HG03097 (cell line): ENCODE measurements at regions not wholly inside any gene's neighbourhood (a gene's known extent, or its start where the extent isn't known, plus 50 kb on each side); places are given as distances from the start of the nearest gene placed in this dataset.

Source experiments
- ATAC-seq: cut with Tn5 transposase; IDR thresholded peaks from one replicate; pipeline ENCODE4 v1.9.1; 2021; ENCODE audit not compliant: unreplicated experiment, low FRiP score

DNA sequence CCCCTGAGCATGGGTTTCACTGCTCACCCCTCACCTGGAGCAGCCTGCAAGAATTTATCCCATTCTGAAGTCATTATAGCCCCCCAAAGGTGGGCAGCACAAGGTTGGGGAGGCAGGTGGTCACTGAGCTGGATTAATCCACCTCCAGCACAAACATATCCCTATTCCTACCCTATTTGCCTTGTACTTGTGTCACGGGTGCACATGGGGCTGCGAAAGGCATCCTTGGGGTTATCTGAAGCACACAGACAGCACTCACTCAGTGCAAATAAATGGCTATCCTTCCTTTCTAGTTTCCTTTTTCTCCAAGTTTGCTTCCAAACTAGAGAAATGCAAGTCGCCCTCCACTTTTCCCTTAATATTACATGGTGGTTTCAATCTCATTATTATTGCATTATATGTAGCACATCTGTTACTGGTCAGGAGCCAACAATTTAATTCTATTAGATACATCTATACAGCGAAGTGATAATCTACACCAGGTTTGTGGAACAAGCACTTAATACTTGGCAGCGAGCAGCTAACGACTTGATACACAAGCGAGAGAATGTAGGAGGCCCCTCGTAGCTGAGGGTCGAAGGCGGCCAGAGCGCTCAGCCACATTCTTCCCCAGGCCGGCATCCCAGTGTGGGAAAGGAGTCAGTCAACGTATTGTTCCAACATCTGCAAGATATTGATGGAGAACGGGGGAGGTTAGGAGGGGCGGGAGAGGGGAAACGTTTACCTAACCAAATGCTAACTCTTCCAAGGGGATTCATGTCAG lies 121.3 kb upstream of the HABP2 start:
- ATAC-seq, result no peak

DNA sequence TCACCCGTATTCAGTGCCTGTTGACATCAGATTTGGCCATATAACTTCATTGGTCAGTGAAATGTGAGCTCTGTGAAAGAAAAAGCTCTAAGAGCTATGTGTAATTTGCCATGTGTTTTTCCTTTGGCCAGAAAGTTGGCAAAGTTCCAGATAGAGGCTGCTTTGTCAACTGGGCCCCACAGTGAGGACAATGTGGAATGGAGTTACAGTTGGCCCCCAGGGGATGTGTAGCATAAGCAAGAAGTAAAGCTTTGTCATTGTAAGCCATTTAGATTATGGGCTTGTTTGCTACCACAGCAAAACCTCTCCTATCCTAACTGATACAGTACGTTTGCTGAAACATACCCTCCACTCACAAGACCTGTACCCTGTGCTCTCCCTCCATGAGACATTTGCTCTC lies 119.1 kb upstream of the HABP2 start:
- no peak for ATAC-seq

DNA sequence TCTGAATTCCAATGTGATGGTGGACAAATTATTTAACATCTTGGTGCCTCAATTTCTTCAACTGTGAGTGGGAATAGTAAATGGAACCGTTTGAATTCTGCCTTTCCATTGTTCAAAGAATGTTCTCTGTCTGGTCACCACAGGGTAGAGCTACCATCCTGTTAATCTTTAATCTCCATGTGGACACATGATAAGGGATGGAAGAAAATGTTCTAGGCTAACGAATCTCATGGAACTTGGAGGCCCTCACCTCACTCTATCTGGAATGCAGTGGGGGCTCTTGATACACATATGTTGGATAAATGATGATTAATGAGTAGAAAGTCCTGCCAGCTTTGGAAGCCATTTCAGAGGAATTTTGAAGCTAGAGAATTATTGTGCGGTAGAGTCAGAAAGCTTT lies 118.5 kb upstream of the HABP2 start:
- ATAC-seq, result no peak

DNA sequence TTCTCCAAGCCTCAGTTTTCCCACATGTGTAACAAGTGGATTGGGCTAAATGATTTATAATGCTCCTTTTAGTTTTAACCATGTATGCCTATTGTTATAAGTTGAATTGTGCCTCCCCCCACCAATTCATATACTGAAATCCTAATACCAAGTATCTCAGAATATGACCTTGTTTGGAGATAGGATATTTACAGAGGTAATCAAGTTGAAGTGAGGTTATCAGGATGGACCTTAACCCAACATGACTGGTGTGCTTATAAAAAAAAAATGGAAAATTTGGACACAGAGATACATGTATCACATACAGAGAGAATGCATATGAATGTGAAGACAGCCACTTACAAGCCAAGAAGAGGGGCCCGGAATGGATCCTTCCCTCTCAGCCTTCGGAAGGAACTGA lies 117.9 kb upstream of the HABP2 start:
- no peak for ATAC-seq

DNA sequence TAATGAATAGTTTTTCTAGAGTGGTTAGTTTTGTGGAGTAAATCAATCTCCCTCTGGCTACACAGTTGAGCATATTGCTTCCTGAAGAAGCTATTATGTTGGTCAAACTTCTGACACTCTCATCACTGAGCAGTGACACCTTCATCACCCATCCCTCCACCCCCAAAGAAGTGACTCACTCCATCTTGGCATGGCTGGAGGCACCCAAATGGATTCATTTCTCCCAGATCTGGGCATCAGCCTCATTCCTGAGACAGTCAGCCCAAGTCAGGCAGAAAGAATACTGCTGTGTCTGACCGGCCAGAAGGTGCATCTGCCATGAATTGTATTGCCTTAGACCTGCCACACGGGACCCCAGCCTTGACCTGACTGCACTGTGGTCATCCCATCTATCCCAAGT lies 117.0 kb upstream of the HABP2 start:
- ATAC-seq, result no peak

DNA sequence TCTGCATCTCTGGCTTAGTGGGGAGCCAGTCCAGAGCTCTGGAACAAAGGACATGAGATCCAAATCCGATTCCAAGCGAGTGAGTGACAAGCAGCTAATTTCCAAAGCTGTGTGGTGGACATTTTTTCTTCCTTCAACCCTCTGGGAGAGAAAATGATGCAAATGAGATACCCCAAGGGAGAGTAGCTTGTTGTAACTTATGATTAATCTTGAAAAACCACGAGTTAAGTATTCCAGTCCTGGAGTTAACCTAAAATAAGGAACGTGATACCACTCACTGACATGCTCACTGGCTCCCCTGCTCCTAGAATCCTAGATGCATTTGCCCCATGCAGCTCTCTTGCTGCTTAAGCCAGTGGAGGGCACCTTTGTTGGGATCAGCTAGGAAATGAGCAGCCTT lies 116.0 kb upstream of the HABP2 start:
- ATAC-seq, result no peak

DNA sequence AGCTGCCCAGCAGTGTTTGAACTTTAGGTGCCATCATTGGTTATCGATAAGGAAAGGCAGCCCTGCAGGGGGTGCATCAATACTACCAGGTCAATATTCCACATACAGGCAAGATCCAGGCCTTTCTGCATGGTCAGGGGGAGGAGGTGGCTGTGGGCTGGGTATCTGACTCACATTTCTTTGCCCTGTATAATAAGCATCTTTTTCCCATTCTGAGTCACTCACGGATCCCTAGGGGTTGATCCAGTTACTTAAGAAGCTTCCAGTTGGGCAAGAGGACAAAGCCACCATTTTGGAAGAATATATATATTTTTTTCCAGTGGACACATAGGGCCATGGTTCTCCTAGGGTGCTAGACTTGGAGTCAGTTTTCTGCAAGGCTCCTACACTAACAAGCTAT lies 114.2 kb upstream of the HABP2 start:
- ATAC-seq, result no peak

DNA sequence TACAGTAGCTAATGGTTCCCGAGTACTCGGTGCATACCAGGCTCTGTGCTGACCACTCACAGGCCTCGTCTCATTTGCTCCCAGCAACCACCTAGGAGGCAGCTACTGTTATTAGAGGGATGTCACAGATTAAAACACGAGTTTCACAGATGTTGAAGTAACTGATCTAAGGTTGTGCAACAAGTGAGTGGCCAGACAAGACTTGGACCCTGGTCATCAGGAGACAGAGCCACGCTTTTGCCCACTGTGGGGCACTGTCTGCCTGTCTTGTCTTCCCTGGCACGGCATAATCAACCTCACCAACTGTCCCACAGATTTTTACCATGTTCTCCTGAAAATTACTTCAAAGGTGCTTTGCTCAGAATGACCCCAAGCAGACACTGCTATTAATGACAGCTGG lies 111.6 kb upstream of the HABP2 start:
- no peak for ATAC-seq

DNA sequence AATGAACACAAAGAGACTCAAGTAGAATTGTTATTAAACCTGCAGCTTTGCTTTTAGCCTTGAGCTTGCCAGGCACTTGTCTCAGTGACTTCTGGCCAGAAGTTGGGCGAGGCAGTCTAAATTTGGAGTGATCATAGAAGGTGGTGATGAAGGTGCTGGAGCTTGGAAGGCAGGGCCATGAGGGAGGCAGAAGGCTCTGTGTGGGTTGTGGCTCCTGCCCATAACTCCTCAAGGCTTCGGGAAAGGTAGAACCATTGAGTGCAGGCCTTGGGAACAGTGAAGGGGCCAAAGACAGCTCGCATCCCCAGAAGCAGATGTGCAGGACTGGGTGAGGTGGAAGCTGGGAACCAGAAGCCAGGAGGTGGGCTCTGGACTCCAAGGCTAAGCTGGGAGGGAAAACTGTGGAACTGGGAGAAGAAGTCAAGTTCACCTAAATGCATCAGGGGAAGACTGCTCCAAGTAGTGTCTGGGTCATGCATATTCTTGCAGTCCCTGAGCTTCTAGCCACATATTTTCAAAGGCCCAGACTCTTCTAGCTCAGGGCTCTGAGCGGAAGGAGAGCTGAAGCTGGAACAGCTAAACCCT lies 111.1 kb upstream of the HABP2 start:
- ATAC-seq, result no peak

DNA sequence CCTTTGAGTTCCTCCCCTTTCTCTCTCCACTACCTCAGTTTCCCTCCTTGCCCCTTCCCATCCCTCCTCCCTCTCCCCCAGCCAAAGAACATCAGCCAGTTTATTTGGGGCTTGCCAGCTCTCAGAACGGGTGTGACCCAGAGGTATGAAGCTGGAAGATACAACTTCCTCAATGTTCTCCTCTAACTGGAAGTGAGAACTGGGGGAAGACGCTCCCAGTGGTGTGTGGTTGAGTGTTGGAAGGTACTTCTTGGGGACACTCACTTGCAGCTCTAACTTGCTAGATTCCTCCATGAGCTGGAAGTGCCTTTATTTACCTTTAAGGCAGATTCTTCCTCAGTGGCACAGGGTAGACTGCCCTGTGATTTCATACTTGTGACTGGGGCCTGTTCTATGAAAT lies 110.5 kb upstream of the HABP2 start:
- ATAC-seq, result no peak

DNA sequence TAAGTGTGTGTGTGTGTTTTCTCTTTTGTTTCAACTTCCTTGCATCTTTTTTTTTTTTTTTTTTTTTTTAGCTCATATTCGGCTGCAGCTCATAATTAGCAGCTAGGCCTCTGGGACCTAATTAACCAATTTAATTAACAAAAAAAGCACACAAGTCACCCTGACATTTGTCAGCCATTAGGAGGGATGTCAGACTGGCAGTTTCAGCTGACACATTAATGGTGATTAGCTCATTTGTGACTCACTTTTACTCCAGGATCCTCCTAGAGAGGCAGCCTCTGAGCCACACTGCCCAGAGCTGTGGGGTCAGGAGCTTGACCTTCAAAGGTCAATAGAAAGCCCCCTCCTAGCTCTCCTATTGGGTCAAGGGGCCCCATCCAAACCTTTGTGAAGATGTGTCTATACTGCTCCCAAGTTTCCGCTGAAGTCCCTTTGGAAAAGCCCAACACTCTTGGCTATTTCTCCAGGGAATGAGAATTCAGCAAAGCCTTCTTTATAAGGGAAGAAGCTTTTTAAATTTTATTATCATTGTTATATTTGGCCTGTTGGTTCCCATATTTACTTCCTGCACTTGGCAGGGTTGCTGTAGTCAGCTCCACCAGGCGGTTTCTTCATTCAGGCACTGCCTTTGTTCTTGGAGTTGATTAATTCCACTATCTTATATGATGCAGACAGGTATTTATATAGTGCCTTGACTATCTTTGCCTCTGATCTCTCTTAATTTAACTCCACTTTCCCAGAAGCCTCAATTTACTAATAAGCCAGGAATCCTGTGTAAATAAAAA lies 109.5 kb upstream of the HABP2 start:
- ATAC-seq, result no peak

DNA sequence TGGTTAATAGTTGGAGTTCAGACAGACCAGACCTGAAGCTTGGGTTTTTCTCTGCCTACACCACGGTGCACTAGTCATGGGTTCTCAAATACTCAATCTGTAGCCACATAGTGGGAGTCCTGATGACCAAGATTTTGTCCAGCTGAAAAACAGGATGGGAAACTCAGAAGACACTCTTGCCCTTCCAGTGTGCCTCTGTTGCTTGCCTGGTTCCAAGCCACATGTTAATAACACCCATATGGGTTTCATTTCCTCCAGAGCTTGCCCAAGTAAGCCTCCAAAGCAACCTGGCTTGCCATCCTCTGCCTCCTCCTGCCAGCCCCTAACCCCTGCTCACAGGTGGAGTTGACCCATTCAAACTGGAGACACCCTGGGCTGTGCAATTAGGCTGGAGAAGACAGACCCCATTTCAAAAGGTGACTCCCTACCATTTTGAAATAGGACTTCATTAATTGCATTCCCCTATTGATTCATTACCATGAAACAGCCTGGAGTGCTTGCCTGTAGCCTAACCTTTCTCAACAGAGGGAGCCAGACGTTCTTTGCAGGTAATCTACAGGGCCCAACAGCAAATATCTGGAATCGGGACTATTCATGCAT lies 108.0 kb upstream of the HABP2 start:
- no peak for ATAC-seq

DNA sequence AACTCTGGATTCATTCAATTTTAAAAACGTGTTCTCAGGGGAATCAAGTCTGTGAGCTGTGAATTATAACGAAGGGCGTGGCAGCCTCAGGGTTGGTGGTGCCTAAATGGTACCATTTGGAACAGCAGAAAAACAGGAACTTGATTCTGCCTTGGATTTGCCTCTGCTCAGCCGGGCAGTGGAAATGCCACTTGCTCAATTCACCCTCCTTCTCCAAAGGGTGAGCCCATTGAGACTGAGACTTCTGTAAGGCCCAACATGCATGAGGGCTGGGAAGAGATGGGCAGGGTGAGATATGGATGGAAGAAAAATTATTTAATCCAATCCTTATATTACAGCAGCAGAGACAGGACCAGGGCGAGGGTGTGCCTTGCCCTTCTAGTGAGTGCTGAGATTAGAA lies 107.1 kb upstream of the HABP2 start:
- no peak for ATAC-seq

DNA sequence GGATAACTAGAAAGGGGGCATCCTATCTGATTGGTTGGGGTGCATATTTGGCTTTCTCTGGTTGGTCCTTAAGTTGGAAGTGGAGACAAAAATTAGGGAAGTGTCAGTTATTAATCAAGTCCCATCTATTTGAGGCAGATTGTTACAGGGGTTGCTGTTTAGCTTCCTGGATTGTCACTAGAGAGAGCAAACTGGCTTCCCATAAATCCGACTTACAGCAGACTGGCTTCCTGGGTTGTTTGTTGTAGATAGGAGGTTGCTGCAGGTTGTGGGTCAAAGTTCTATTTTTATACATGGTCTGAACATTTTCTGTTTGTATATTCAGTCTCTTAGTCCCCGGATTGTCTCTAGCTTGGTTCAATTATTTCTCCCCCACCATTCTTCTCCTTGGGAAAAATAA lies 106.1 kb upstream of the HABP2 start:
- ATAC-seq, result no peak

DNA sequence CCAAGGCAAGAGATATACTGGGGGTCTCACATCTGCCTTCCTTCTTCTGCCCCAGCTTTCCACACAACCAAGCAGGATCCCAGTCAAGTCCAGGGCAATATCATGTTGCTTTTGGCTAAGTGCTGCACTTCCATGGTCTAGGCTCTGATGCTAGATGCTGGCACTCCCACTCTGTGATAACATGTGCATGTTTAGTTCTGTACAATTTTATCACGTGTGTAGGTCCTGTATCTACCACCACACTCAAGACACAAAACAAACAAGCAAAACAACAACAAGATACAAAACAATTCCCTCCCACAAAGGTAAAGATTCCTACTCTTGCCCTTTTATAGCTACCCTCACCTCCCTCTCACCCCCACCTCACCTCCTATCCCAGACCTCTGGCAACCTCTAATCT lies 105.6 kb upstream of the HABP2 start:
- ATAC-seq, result no peak

DNA sequence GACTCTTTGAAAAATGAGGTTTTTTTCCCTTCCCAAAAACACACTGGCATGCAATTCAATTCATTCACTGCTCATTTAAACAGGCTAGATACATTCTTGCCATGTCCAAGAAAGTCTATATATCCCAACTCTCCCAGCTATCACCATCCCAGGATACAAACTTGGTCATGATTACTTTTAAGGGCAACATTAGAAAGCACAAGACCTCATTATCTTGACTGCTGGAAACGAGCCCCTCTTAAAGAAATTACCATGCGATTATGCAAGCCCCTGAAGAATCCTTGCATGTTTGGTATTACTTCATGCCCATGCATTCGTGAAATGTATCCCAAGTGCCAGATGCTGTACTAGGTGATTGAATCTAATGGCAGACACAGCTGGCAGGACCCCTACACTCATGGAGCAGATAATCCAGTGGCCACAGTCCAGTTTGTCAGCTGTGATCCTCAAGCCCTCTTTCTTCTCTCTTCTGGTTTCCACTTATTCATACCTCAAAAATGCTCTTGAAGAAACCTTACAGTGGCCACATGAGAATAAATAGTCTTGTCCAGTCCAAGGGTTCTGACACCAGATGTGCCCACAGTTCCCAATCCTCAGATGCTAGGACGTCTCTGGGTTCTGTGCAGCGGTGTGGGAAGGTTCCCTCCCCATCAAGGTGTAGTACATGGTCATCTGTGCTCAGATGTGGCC lies 103.7 kb upstream of the HABP2 start:
- ATAC-seq, result no peak

DNA sequence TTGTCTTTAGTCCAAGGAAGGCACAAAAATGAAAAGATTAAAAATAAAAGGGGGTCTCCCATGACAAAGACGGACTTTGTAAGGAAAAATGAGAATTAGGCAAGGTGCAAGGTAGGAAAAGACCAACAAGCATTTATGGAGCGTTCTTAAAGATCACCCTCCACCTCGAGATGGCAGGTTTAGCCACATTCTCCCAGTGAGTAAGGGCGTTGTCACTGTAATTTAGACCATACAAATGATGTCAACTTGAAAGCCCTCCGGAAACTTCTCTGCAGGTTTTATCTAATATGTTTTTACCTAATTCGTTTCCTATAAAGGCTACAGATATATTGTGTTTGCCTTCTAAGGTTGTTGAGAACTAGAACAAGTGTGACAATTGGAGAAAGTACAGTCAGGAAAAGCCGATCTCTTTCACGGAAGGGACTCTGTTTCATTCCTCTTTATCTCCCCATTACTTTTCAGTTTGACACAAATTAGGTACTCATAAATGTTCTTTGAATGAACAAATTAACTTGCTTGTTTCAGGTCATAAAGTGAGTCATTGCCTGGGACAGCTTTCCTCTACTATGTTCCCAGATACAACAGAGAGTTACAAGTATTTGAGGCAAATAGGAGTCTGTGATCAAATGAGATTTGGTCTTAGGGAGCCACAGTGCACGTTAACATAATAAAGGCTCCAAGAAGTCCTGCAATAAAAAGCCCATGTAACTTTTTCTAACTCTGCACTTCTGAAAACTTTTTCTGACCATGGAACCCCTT lies 102.6 kb upstream of the HABP2 start:
- no peak for ATAC-seq

DNA sequence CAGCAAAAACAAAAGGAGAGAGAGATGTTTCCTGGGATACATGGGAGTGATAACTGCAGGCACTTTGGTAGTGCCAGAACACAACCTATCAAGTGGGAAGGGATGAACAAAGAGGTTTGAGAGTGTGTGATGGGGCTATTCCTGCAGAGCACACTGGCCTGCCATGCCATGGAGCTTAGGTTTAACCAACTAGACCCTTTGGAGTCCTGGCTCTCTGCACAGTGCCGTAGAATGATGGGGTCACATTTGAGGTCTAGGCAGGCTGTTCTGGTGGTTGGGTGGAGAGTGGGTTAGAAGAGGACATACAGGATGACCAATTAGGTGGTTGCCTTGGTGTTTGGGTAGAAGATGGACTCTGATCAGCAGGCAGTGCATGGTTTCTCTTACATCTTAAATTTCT lies 101.9 kb upstream of the HABP2 start:
- ATAC-seq, result no peak

DNA sequence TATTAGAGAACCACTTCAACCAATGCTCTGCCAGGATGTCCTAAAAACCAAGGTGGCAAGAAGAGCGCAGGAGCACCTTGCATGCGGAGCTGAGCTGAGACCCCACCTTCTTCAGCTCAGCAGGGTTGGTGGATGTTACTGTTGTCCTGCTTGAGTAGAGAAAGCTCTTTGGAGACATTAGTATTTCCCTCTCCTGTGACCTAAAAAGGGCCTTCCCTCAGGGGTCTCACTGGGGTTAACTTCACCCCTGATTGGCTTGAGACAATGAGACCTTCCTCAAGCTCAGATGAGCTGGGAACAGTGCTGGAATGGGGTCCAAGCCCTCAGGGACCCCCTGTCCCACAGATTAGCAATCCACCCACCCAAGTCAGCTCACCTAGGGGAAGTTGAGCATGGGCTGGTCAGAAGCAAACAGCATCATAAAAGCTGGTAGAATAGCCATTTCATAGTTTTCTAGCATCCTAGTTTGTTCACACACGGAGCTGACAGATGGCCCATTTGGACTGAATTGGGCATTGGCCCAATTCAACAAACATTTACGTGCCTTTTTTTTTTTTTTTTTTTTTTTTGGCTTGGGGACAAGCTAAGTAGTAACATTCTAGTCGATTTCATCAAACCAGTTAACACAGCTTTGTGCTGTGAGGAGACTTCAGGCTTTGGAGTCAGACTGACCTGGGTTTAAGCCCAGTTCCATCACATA lies 100.6 kb upstream of the HABP2 start:
- no peak for ATAC-seq

DNA sequence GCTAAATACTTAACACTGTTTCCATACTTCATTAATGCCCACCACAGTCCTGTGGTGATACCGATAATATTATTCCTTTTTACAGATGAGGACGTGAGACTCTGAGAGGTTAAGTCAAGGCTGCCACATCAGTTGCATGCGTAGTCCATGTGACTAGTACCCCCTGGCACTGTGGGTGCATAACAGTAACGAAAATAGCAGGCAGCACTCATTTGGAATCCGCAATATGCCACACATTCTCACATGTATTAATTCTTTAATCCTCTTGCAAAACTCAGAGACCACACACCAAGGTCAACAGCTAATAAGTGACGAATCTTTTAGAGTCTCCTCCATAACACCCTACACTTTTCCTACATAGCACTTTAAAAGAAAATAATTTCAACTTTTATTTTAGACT lies 99.5 kb upstream of the HABP2 start:
- no peak for ATAC-seq
